GM19238 (cell line): ENCODE measurements at regions not wholly inside any gene's neighbourhood (a gene's known extent, or its start where the extent isn't known, plus 50 kb on each side); places are given as distances from the start of the nearest gene placed in this dataset.

ENCODE experiments used
- DNase-seq: peaks from one replicate; pipeline ENCODE4 v3.0.0; 2011; ENCODE audit warnings: low spot score; ENCODE audit not compliant: insufficient read length

- DNase-seq, result no peak
Observed at GRCh38 chr14:104290756-104291122, 152.4 kb downstream of the KIF26A start.

- DNase-seq, result no peak
Observed at GRCh38 chr14:104291123-104292000, 153.0 kb downstream of the KIF26A start.

GRCh38 chr14:104292084-104292970 is 153.9 kb downstream of the KIF26A start:
- no peak for DNase-seq

GRCh38 chr14:104293231-104293841 is 154.9 kb downstream of the KIF26A start:
- no peak for DNase-seq

GRCh38 chr14:104293851-104294627 is 155.7 kb downstream of the KIF26A start:
- no peak for DNase-seq

- no peak for DNase-seq
Observed at GRCh38 chr14:104294628-104294982, 156.2 kb downstream of the KIF26A start.

GRCh38 chr14:104294983-104295680 is 156.7 kb downstream of the KIF26A start:
- no peak for DNase-seq

GRCh38 chr14:104295681-104296387 is 157.4 kb downstream of the KIF26A start:
- DNase-seq, result no peak

GRCh38 chr14:104296388-104297312 is 158.3 kb downstream of the KIF26A start:
- DNase-seq, result no peak

- DNase-seq, result no peak
Observed at GRCh38 chr14:104297313-104297704, 158.9 kb downstream of the KIF26A start.

GRCh38 chr14:104297721-104298401 is 159.5 kb downstream of the KIF26A start:
- no peak for DNase-seq

GRCh38 chr14:104298458-104298857 is 160.1 kb downstream of the KIF26A start:
- no peak for DNase-seq

GRCh38 chr14:104299993-104300761 is 161.8 kb downstream of the KIF26A start:
- DNase-seq, result no peak

- no peak for DNase-seq
Observed at GRCh38 chr14:104301731-104302460, 163.5 kb downstream of the KIF26A start.

- DNase-seq, result no peak
Observed at GRCh38 chr14:104302794-104303405, 164.5 kb downstream of the KIF26A start.

- DNase-seq, result no peak
Observed at GRCh38 chr14:104303705-104304425, 165.5 kb downstream of the KIF26A start.
